Glomerular visceral epithelial cell (primary cell): ENCODE measurements at regions not wholly inside any gene's neighbourhood (a gene's known extent, or its start where the extent isn't known, plus 50 kb on each side); places are given as distances from the start of the nearest gene placed in this dataset.
A peak's percentile ranks its signal among the peaks of the same experiment; 100 is the strongest.
"Not testable (repeated sequence)": the region's sequence is repeated elsewhere in the genome, so short reads cannot be mapped to it uniquely, and the experiment has no call there.

Experiments
- DNase-seq: peaks from one replicate; pipeline ENCODE4 v3.0.0-alpha.2; 2016; ENCODE audit errors: extremely low spot score

DNA sequence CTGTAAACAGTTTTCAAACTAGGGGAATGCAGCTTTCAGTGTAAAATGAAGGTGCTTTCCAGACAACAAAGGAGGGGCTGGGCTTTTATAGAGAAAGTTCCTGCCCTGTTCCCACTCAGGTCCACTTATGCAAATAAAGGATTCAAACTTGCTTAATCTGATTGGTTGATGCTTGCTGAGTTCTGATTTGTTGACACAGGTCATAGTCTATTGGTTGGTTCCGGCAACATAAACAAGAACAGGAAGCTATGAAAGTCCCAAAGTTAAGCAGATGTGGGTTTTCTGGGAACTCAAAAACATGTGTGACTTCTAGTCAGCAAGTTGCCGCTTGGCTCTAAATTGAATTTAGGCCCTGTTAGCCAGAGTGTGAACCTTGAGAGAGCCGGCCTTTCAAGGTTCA, 194.2 kb upstream of the SVIL start:
- no peak for DNase-seq

GRCh38 chr10:29828440-29828894, 193.7 kb upstream of the SVIL start:
- DNase-seq: no peak

DNA sequence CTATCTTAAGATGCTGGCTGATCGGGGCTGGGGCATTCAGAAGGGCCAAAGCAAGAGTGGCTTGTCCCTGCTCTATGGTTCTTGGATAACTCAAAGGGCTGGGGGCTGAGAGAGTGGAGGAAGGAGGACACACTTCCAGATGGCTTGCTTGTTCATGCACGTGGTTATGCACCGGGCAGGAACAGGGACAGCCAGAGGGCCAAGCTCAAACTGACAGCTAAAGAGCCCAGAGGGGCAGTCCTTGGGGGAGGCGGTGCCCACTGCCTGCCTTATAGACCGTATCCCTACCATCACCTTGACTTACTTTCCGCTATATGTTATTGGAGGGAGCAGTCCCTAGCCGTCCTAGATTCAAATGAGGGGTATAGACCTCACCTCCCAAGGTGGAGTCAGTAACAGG, 192.7 kb upstream of the SVIL start:
- DNase-seq: no peak

- DNase-seq: no peak
Observed at GRCh38 chr10:29826801-29827450, 192.2 kb upstream of the SVIL start.

DNA sequence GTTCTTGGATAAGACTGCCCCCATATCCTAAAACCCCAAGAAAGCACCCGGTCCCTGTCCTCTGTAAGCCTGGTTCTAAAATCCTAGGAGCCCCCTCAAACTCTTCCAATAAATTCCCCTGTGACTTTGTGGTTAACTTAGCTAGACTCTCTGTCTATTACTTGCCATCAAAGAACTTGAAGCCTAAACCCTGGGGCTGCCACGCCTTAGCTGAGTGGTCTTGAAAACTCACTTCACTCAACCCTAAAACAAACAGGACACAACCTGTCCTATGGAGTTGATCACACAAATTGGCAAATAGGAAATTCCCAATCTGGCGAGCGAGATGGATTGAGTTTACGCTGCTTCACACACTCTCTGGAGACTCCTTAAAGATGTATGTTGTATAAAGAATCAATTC, 191.4 kb upstream of the SVIL start:
- no peak for DNase-seq

- no peak for DNase-seq
Observed at GRCh38 chr10:29823553-29824080, 188.8 kb upstream of the SVIL start.

DNA sequence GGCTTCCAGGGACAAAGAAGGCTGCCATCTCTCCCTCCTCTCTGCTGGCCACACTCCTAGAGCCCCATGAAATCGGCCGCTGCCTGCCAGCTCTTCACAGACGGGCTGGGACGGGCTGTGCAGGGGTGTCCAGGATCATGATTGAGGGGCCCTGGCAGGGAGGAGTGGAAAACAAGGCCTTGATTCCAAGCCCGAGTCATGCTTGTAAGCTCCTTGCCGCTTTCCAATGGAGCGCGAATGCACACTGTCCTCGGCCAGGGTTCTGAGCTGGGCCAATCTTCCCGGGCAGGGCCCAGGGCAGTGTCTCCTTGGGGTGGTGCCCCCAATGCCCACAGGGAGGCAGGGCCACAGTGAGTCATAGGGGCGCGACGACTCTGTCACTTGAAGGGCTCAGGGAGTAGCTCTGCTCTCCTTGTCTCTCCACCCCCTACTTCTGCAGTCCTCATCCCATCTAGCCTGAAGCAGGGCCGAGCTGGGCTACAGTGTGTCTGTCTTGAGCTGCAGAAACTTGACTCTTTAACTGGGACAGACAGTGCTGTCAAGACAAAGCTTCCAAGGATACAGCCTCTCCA, 186.2 kb upstream of the SVIL start:
- no peak for DNase-seq

GRCh38 chr10:29816801-29817558, 182.2 kb upstream of the SVIL start:
- DNase-seq: no peak

DNA sequence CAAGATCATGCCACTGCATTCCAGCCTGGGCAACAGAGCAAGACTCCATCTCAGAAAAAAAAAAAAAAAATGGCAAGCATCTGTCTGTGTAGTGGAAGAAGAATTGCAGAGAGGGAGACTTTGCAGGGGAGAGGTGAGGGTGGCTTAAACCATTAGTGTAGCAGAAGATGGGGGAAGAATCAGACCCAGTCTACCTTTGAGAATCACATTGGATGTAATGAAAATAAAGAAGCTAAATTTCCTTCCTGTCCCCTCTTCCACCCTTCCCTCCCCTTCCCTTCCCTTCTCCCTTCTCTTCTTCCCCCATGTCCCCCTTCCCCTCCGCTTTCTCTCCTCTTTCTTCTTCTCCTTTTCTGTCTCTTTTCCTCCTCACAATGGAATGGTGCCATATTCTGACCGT, 180.8 kb upstream of the SVIL start:
- DNase-seq: no peak

DNA sequence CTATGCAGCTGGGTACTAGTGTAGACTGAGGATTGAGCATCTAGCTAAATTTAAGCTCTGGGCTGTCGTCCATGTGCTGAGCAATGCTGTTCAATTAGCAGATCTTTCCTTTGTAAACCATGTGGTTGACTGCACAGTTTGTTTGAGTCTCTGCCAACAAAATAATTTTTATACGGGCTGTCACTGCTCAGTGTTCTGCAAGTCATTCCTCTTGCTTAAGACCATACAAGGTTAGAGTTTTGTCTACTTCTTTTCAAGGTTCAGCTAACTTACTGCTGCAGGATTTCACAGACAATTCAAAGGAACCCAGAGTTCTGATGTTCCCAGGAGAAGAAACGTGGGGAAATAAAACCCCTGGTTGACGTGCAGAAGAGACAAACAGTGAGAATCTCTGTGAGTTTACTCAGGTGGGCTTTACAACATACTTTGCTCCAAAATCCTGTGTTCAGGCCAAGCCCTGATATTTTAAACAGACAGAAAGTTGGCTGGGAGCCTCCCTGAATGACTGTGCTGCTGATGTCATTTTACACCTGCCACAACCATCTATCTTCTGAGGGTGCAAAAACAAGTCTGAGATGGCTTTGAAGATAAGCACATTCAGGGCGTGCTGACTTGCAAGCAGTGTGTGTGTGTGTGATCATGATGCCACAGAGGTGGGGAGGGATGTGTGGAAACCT, 177.1 kb upstream of the SVIL start:
- DNase-seq: peak; percentile 67

DNA sequence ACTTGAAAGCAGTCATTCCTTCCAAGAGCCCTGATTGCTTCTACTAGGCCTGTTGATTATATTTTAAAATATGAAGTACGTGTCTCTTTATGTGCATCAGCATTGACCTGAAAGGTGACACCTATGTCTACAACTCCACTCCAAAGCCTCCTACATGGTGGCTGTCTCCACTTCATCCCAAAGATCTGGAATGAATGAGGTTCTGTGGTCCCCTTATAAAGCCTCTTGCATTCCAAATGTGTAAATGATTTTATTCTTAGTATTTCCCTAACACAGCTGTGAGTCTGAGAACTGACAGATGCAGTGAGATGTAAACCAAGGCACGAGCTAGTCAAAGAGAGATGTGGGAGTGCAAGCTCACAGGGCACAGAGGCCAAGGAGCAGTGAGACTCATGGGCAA, 176.0 kb upstream of the SVIL start:
- DNase-seq: no peak

- not testable (repeated sequence) for DNase-seq
Observed at GRCh38 chr10:29810231-29810630, 175.5 kb upstream of the SVIL start.

- DNase-seq: no peak
Observed at GRCh38 chr10:29809383-29809782, 174.6 kb upstream of the SVIL start.

GRCh38 chr10:29807163-29807806, 172.5 kb upstream of the SVIL start:
- DNase-seq: peak; percentile 73

GRCh38 chr10:29806350-29806788, 171.6 kb upstream of the SVIL start:
- no peak for DNase-seq

DNA sequence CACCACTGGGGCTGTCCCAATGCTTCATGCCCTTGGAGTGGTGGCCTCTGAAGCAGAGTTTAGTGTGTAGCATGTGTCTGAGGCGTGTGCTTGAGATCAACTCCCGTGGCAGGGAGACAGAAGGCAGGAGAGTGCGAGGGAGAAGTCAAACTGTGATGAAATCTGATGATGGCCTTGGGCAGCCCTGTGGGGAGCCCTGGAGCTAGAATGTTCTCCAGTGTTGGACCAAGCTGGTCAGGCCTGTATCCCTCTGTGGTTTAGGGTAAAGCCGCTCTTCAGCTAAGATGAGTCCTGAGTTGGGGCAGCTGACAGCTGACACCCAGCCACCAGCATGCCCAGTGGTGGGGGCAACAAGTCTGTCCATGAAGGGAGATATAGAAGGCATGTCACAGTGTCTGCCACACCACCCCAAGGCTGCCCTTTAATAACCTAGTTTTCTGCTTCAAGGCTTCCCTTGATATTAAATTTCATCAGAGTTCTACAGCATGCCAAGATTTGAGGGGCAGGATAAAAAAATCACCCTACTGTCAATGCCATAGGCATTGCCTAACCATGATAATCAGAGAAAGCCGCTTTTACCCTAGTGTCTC, 170.5 kb upstream of the SVIL start:
- DNase-seq: peak; percentile 21

DNA sequence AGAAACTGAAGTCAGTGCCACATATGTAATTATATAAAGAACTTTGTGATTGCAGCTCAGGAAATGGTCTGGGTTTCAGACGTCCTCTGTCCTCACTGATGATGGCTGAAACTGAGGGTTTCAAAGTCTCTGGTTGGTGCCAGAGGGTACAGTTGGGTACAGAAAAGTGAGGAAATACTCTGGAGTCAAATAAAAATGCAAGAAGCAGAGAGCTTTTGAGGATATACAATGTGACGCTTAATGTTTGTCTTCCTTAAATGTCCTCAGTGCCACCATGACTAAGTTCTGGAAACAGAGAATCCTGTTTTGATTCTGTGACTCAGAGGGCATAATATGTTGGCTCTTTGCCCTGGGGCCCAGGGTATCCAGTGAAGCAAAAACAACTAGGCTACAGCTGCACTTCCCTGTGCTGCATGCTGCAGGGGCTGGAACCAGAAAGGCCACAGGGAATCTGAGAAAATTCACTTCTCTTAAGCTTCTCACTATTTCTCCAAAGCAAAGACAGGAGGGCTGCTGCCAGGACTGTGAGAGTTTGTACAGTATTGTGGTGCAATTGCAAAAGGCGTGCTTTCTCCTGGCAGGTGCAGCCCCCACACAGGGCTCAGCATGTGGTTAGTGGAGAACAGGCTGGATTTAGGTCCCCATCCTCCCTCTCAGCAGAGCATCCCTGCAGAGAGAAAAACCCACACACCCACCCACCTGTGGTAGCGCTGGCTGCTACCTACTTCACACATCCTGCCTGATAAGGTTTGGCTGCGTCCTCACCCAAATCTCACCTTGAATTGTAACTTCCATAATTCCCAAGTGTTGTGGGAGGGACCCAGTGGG, 169.5 kb upstream of the SVIL start:
- DNase-seq: peak; percentile 97

DNA sequence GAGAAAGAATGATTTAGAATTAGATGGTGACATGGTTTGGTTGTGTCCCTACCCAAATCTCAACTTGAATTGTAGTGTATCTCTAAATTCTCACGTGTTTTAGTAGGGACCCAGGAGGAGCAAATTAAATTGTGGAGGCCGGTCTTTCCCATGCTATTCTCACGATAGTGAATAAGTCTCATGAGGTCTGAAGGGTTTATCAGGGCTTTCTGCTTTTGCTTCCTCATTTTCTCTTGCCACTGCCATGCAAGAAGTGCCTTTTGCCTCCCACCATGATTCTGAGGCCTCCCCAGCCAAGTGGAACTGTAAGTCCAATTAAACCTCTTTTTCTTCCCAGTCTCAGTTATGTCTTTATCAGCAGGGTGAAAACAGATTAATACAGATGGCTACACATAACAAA, 167.4 kb upstream of the SVIL start:
- no peak for DNase-seq

DNA sequence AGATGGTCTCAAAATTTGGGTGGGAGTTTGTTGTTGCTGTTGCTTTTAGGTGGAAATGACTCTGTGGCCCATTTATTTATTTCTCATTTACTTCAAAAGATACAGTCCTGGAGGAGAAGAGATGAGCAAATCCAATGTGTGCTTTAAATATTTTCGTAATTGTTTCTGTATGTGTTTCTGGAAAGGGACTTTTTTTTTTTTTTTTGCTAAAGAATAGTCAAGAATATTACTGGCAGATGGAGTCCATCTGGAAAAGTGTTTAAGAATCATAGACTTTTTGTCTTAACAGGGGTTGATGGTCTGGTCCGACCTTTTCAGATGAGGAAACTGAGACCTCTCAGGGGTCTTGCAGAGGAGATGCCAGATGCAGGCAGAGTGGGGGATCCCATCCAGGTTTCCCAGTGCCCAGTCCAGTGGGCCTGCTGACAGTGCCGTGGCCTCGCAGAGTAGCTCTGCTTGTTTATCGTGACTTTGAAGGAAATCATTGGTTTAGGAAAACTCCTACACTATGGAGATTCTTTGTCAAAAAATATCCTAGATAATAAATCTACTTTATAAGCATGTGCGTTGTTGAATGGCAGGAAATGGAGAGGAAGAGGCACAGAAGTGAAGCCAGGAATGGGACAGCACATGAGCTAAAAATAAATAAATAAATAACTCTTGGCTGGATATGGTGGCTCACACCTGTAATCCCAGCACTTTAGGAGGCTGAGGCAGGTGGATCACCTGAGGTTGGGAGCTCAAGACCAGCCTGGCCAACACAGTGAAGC, 164.3 kb upstream of the SVIL start:
- DNase-seq: no peak

- DNase-seq: no peak
Observed at GRCh38 chr10:29797616-29798015, 162.8 kb upstream of the SVIL start.
